ENCODE measurements at regions not wholly inside any gene's neighbourhood (a gene's known extent, or its start where the extent isn't known, plus 50 kb on each side); places are given as distances from the start of the nearest gene placed in this dataset.

DNA sequence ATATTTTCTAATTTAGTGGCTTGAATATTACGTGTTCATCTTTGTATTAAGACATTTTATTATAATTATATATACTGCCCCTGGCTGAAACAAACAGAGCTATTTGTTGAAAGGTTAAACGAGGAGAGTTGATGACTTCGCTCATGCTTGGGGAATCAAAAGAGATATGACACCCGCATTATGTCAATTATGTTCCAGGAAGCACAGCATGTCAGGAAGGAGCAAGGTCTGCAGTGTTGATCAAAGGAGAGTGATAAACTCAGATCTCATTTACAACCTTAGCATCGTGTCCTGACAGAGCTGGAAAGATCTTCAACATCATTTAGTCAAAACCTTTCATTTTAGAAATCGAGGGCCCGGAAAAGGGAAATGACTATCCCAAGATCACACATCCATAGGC, 510.1 kb downstream of the TDRD15 start:
- no peak for TF ChIP-seq CTCF (conservative IDR thresholded peaks at IDR 0.05 in 1 of 2, IDR thresholded peaks at IDR 0.05 in 1 of 2; ENCODE audit: low read depth in 1 of 2, low read length in 2 of 2)
- TF ChIP-seq EZH2 (IDR thresholded peaks at IDR 0.05; ENCODE audit: low read length, missing control alignments): no peak
